IMR-90 (cell line): ENCODE measurements at regions not wholly inside any gene's neighbourhood (a gene's known extent, or its start where the extent isn't known, plus 50 kb on each side); places are given as distances from the start of the nearest gene placed in this dataset.

Source experiments
- ATAC-seq: fragments of 200-7000 bp; cut with Tn5 transposase; 2 replicates; pipeline ENCODE4 v1.9.1; 2020; ENCODE audit warnings: low read depth, mild to moderate bottlenecking, moderate library complexity
- BruUV-seq: library from RNA; stranded (reverse); fragments of 400-500 nt; replicated peaks from 2 replicates; lab custom pipeline; 2021; lab: Mats Ljungman, UMichigan
- CTCF ChIA-PET: fragments of 300-600 bp; formaldehyde crosslinking; extraction: SDS; loops from one replicate; lab custom pipeline; 2021; ENCODE audit warnings: antibody characterized with exemption; lab: Yijun Ruan, JAX
- POLR2A ChIA-PET: fragments of 300-600 bp; sonication (Branson Sonifier 250); formaldehyde crosslinking; loops from one replicate; lab custom pipeline; 2022; ENCODE audit warnings: antibody characterized with exemption; ENCODE audit not compliant: unreplicated experiment; lab: Charles Lee
- DNase-seq: peaks from one replicate; pipeline ENCODE4 v3.0.0; 2013
- H2AFZ ChIP-seq: replicated peaks from 2 replicates; pipeline ENCODE3; 2013; ENCODE audit warnings: low read length, mild to moderate bottlenecking; ENCODE audit not compliant: poor library complexity
- H2AK5ac ChIP-seq: 2 replicates; pipeline ENCODE4 v1.6.1; 2013; ENCODE audit warnings: low read depth, low read length, inconsistent platforms
- H2AK9ac ChIP-seq: replicated peaks from 2 replicates; pipeline ENCODE3; 2013; ENCODE audit warnings: mild to moderate bottlenecking, low read depth, low read length, moderate library complexity; ENCODE audit not compliant: poor library complexity
- H2BK120ac ChIP-seq: 2 replicates; pipeline ENCODE4 v1.6.1; 2013; ENCODE audit warnings: low read depth, low read length, inconsistent platforms
- H2BK15ac ChIP-seq: 3 replicates; pipeline ENCODE4 v1.6.1; 2013; ENCODE audit warnings: low read depth, low read length, inconsistent platforms
- H2BK20ac ChIP-seq: 2 replicates; pipeline ENCODE4 v1.6.1; 2013; ENCODE audit warnings: low read depth, mild to moderate bottlenecking, inconsistent platforms, low read length, moderate library complexity
- H2BK5ac ChIP-seq: 2 replicates; pipeline ENCODE4 v1.6.1; 2013; ENCODE audit warnings: mild to moderate bottlenecking, low read depth, low read length, inconsistent platforms; ENCODE audit not compliant: poor library complexity, severe bottlenecking
- H3K14ac ChIP-seq: replicated peaks from 2 replicates; pipeline ENCODE4 v1.6.1; 2013; ENCODE audit warnings: low read depth, low read length, inconsistent platforms
- H3K18ac ChIP-seq: 2 replicates; pipeline ENCODE4 v1.6.1; 2013; ENCODE audit warnings: low read depth, low read length, control low read depth
- H3K23ac ChIP-seq: 2 replicates; pipeline ENCODE4 v1.6.1; 2013; ENCODE audit warnings: low read depth, low read length, inconsistent platforms
- H3K27ac ChIP-seq: 2 replicates; pipeline ENCODE4 v1.5.1; 2013; ENCODE audit warnings: mild to moderate bottlenecking, control low read depth, low read length; ENCODE audit not compliant: insufficient read depth
- H3K27me3 ChIP-seq: 2 replicates; pipeline ENCODE4 v1.6.1; 2013; ENCODE audit warnings: low read length; ENCODE audit not compliant: control insufficient read depth, insufficient read depth
- H3K36me3 ChIP-seq: 2 replicates; pipeline ENCODE4 v1.6.1; 2013; ENCODE audit warnings: low read length, mixed read lengths; ENCODE audit not compliant: control insufficient read depth, insufficient read depth
- H3K4ac ChIP-seq: 2 replicates; pipeline ENCODE4 v1.6.1; 2013; ENCODE audit warnings: low read depth, low read length, inconsistent platforms
- H3K4me1 ChIP-seq: 2 replicates; pipeline ENCODE4 v1.6.1; 2013; ENCODE audit warnings: low read length, mixed read lengths; ENCODE audit not compliant: control insufficient read depth, insufficient read depth
- H3K4me2 ChIP-seq: 2 replicates; pipeline ENCODE4 v1.6.1; 2013; ENCODE audit warnings: low read depth, mild to moderate bottlenecking, control low read depth, low read length, moderate library complexity
- H3K4me3 ChIP-seq: 2 replicates; pipeline ENCODE4 v1.5.1; 2013; ENCODE audit warnings: low read depth, mild to moderate bottlenecking, control low read depth, low read length, moderate library complexity; ENCODE audit not compliant: insufficient read depth
- H3K56ac ChIP-seq: 2 replicates; pipeline ENCODE4 v1.6.1; 2013; ENCODE audit warnings: low read length, inconsistent platforms; ENCODE audit not compliant: insufficient read depth; ENCODE audit errors: extremely low read depth
- H3K79me1 ChIP-seq, 2 experiments: 2 replicates each; pipeline ENCODE4 v1.6.1; 2013; ENCODE audit warnings: low read length in 2 of 2, inconsistent platforms in 1 of 2, low read depth in 1 of 2
- H3K9ac ChIP-seq: 2 replicates; pipeline ENCODE4 v1.6.1; 2013; ENCODE audit warnings: low read depth, low read length, control low read depth
- H3K9me1 ChIP-seq: 2 replicates; pipeline ENCODE4 v1.6.1; 2013; ENCODE audit warnings: low read length, inconsistent platforms; ENCODE audit not compliant: insufficient read depth
- H3K9me3 ChIP-seq: 2 replicates; pipeline ENCODE4 v1.6.1; 2013; ENCODE audit warnings: low read length; ENCODE audit not compliant: control insufficient read depth, insufficient read depth
- H4K20me1 ChIP-seq: 2 replicates; pipeline ENCODE4 v1.6.1; 2013; ENCODE audit warnings: low read length, inconsistent platforms; ENCODE audit not compliant: insufficient read depth
- H4K5ac ChIP-seq: 2 replicates; pipeline ENCODE4 v1.6.1; 2013; ENCODE audit warnings: mild to moderate bottlenecking, low read depth, low read length, control low read depth
- H4K8ac ChIP-seq, 2 experiments: 2 replicates each; pipeline ENCODE4 v1.6.1; 2013; ENCODE audit warnings: low read depth in 2 of 2, low read length in 2 of 2, control low read depth in 1 of 2, inconsistent platforms in 1 of 2
- H4K91ac ChIP-seq: 2 replicates; pipeline ENCODE4 v1.6.1; 2013; ENCODE audit warnings: low read depth, low read length, inconsistent platforms; ENCODE audit not compliant: insufficient read depth
- BHLHE40 ChIP-seq: fragments of 150-350 bp; IDR thresholded peaks from 2 replicates; pipeline ENCODE4 v1.6.1; 2016; ENCODE audit warnings: mild to moderate bottlenecking, low read depth, low read length
- CEBPB ChIP-seq: IDR thresholded peaks from 2 replicates; pipeline ENCODE4 v1.6.1; 2012; ENCODE audit warnings: low read depth, low read length, improper control_type of control experiment
- CHD1 ChIP-seq: IDR thresholded peaks from 2 replicates; pipeline ENCODE4 v1.6.1; 2012; ENCODE audit warnings: low read depth, low read length, improper control_type of control experiment
- CTCF ChIP-seq: conservative IDR thresholded peaks from 2 replicates; pipeline ENCODE4 v1.5.1; 2012; ENCODE audit warnings: mild to moderate bottlenecking, low read depth, low read length, improper control_type of control experiment
- FOS ChIP-seq: fragments of 150-350 bp; IDR thresholded peaks from 2 replicates; pipeline ENCODE4 v1.6.1; 2016; ENCODE audit warnings: low read depth, low read length
- MAFK ChIP-seq: IDR thresholded peaks from 2 replicates; pipeline ENCODE4 v1.6.1; 2012; ENCODE audit warnings: low read depth, low read length, improper control_type of control experiment
- MAZ ChIP-seq: IDR thresholded peaks from 2 replicates; pipeline ENCODE4 v1.6.1; 2012; ENCODE audit warnings: low read depth, mild to moderate bottlenecking, low read length, improper control_type of control experiment, moderate library complexity, borderline replicate concordance
- MXI1 ChIP-seq: IDR thresholded peaks from 2 replicates; pipeline ENCODE4 v1.6.1; 2012; ENCODE audit warnings: low read depth, mild to moderate bottlenecking, low read length, moderate library complexity, borderline replicate concordance
- NFE2L2 ChIP-seq: fragments of 150-350 bp; IDR thresholded peaks from 2 replicates; pipeline ENCODE4 v1.6.1; 2016; ENCODE audit warnings: low read depth, mild to moderate bottlenecking, low read length
- POLR2A ChIP-seq: IDR thresholded peaks from 2 replicates; pipeline ENCODE4 v1.6.1; 2012; ENCODE audit warnings: mild to moderate bottlenecking, low read depth, low read length
- RAD21 ChIP-seq: IDR thresholded peaks from 2 replicates; pipeline ENCODE4 v1.6.1; 2012; ENCODE audit warnings: low read length, improper control_type of control experiment
- RCOR1 ChIP-seq: IDR thresholded peaks from 2 replicates; pipeline ENCODE4 v1.6.1; 2012; ENCODE audit warnings: mild to moderate bottlenecking, low read length, improper control_type of control experiment; ENCODE audit not compliant: insufficient replicate concordance
- RFX5 ChIP-seq: IDR thresholded peaks from 2 replicates; pipeline ENCODE4 v1.8.0; 2012; ENCODE audit warnings: low read depth, mild to moderate bottlenecking, low read length, moderate library complexity
- SMC3 ChIP-seq: fragments of 150-350 bp; IDR thresholded peaks from 2 replicates; pipeline ENCODE4 v1.6.1; 2016; ENCODE audit warnings: low read depth, mild to moderate bottlenecking, antibody characterized with exemption, low read length, moderate library complexity
- USF2 ChIP-seq: fragments of 150-350 bp; IDR thresholded peaks from 2 replicates; pipeline ENCODE4 v1.6.1; 2017; ENCODE audit warnings: mild to moderate bottlenecking, antibody characterized with exemption, low read length, low read depth
- WGBS, 2 experiments: methylation state at CpG; one replicate each; pipeline versions ENCODE4 v1.1.5 to v1.1.7; 2013; ENCODE audit warnings: missing lambda C conversion rate in 2 of 2; ENCODE audit not compliant: insufficient read length in 1 of 2; ENCODE audit errors: extremely low coverage in 2 of 2; 5-methylcytosine and 5-hydroxymethylcytosine counted together
- dilution Hi-C: fragments of 300-500 bp; cut with HindIII; formaldehyde crosslinking; loops from one replicate; pipeline ENCODE4 v1.14.3; 2018; ENCODE audit warnings: low sequenced_read_pairs; ENCODE audit not compliant: unreplicated experiment
- in situ Hi-C: fragments of 300-500 bp; cut with MboI; formaldehyde crosslinking; loops from 3 replicates; pipeline ENCODE4 v1.14.3; 2019; ENCODE audit warnings: low sequenced_read_pairs, inconsistent platforms, mixed read lengths
- intact Hi-C: fragments of 100-400 bp; cut with micrococcal nuclease; formaldehyde crosslinking; loops from 2 replicates; pipeline ENCODE4 v1.10.0; 2022
- TF ChIP-seq, protein P1 (sequence below): fragments of 150-350 bp; IDR thresholded peaks from 2 replicates; pipeline ENCODE4 v1.6.1; 2016; ENCODE audit warnings: low read depth, mild to moderate bottlenecking, low read length, moderate library complexity, borderline replicate concordance

- dilution Hi-C loops (no loop called here), in situ Hi-C loops (no loop called here), intact Hi-C loops (no loop called here)
- ATAC-seq = no peak
- no peak for DNase-seq
- Histone ChIP-seq H3K27ac (no peak overlapping the region), H3K9me1 (no peaks in the 10 kb centered on the region), H3K79me1 (no peaks in the 10 kb centered on the region; a peak in 1 of 4 replicates), H3K36me3 (no peaks in the 10 kb centered on the region), H3K9ac (no peak overlapping the region), H4K91ac (no peak overlapping the region), H3K4me3 (no peak overlapping the region), H2AK5ac (no peak overlapping the region), H2BK5ac (no peak overlapping the region), H4K20me1 (no peaks in the 10 kb centered on the region), H2BK15ac (no peak overlapping the region), H3K9me3 (no peaks in the 10 kb centered on the region; the same call in 1 of the 2 replicates), H2AK9ac (no peak overlapping the region), H4K8ac (no peak overlapping the region), H2AFZ (no peak overlapping the region), H3K4ac (no peak overlapping the region), H2BK20ac (no peak overlapping the region), H3K56ac (no peak overlapping the region), H3K23ac (no peak overlapping the region), H2BK120ac (no peak overlapping the region), H4K5ac (no peak overlapping the region), H3K4me1 (no peaks in the 10 kb centered on the region), H3K14ac (no peak overlapping the region), H3K4me2 (no peak overlapping the region), H3K27me3 (no peaks in the 10 kb centered on the region), H3K18ac (no peak overlapping the region)
- CTCF ChIA-PET = no interaction called here
- BruUV-seq = no TSS peak
- TF ChIP-seq BHLHE40 = no peak
- TF ChIP-seq MXI1 = no peak
- no peak for TF ChIP-seq POLR2A
- TF ChIP-seq RAD21 = no peak
- no peak for TF ChIP-seq RFX5
- TF ChIP-seq CHD1 = no peak
- no peak for TF ChIP-seq NFE2L2
- TF ChIP-seq SMC3 = no peak
- no peak for TF ChIP-seq CTCF
- no peak for TF ChIP-seq FOS
- TF ChIP-seq, protein P1, sequence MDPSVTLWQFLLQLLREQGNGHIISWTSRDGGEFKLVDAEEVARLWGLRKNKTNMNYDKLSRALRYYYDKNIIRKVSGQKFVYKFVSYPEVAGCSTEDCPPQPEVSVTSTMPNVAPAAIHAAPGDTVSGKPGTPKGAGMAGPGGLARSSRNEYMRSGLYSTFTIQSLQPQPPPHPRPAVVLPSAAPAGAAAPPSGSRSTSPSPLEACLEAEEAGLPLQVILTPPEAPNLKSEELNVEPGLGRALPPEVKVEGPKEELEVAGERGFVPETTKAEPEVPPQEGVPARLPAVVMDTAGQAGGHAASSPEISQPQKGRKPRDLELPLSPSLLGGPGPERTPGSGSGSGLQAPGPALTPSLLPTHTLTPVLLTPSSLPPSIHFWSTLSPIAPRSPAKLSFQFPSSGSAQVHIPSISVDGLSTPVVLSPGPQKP = no peak
- TF ChIP-seq USF2 = no peak
- TF ChIP-seq MAFK = no peak
- TF ChIP-seq MAZ = no peak
- no peak for TF ChIP-seq RCOR1
- TF ChIP-seq CEBPB = no peak
- 67% methylated on average over 1 of the region's 2 CpGs; no CpG with 5 or more reads in 1 of the 2 experiments for WGBS, 2 experiments
- POLR2A ChIA-PET = no interaction called here
These were observed 178.8 kb upstream of the SPIN4 start for GRCh38 chrX:63529961-63530360.
